Epithelial cell of proximal tubule (primary cell): ENCODE measurements at regions not wholly inside any gene's neighbourhood (a gene's known extent, or its start where the extent isn't known, plus 50 kb on each side); places are given as distances from the start of the nearest gene placed in this dataset.

ENCODE experiments used
- DNase-seq: peaks from one replicate; pipeline ENCODE4 v3.0.0-alpha.2; 2011; ENCODE audit warnings: low read depth
- H3K4me3 ChIP-seq: 2 replicates; pipeline ENCODE4 v1.5.1; 2011; ENCODE audit warnings: low read depth, mild to moderate bottlenecking, low read length
- CTCF ChIP-seq: conservative IDR thresholded peaks from 2 replicates; pipeline ENCODE4 v1.5.1; 2012; ENCODE audit warnings: low read depth, mild to moderate bottlenecking, low read length

- DNase-seq, result no peak
- TF ChIP-seq CTCF, result no peak
- H3K4me3 ChIP-seq, result no peak overlapping the region
These were observed 65.6 kb upstream of the MBNL1 start for GRCh38 chr3:152202976-152203626.

- H3K4me3 ChIP-seq, result no peak overlapping the region
- no peak for TF ChIP-seq CTCF
- DNase-seq, result no peak
These were observed 65.1 kb upstream of the MBNL1 start for GRCh38 chr3:152203652-152204051.

- no peak for DNase-seq
- no peak for TF ChIP-seq CTCF
- no peak overlapping the region for H3K4me3 ChIP-seq
These were observed 64.5 kb upstream of the MBNL1 start for GRCh38 chr3:152204218-152204617.

DNA sequence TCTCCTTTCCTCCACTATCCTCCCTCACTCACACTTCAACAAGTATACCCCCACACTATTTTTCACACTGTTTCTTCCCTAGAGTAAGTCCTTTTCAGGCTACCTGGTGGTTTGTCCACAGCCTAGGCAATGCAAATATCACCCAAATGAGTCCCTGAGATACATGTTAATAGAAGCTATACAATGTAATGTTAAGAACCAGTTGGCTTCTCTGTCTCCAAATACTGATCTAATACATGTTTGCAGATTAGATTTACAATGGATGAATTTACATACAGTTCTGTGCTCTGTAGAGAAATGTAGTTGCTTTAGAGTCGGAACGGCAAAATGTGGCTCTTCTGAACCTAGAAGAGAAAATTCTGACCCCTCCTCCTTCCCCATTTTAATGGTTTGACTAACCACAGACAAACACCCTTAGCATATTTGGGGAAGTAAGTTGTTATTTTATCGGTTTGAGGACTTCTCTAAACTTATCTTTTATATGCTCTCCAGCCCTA lies 63.6 kb upstream of the MBNL1 start:
- no peak for TF ChIP-seq CTCF

DNA sequence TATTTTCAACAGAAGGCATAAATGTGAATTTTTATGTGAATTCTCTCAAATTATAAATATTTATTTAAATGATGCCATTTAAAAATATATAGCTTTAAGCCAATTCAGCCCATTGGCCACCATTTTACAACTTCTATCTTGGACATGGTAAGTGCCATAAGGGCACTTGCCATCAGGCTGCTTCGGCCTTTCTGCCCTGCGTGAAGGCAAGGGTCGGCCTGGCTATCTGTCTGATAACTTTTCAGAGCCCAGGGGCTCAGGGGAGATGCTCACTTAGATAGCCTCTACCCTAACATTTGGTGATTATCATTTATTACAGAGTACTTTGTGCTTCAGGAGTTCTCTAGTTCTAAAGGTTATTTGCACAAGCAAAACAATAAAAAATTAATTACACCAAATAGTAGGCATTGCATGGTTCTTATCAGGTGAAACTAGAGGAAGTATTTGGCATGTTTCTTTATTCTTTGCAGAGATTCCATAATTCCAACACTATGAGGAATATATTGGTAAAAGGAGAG lies 62.4 kb upstream of the MBNL1 start:
- DNase-seq, result no peak
- no peak overlapping the region for H3K4me3 ChIP-seq
- no peak for TF ChIP-seq CTCF

More for the DNA sequence above, 63.6 kb upstream of the MBNL1 start:
- no peak overlapping the region for H3K4me3 ChIP-seq
- DNase-seq, result no peak

DNA sequence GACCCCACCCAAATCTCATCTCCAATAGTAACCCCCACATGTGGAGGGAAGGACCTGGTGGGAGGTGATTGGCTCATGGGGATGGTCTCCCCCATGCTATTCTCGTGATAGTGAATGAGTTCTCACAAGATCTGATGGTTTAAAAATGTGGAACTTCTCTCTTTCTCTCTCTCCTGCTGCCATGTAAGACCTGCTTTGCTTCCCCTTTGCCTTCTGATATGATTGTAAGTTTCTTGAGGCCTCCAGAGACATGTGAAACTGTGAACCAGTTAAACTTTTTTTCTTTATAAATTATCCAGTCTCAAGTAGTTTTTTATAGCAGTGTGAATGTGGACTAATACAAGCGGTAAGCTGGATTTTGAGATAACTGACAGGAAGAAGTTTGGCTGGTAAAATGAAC lies 60.3 kb upstream of the MBNL1 start:
- H3K4me3 ChIP-seq, result no peak overlapping the region
- DNase-seq, result no peak
- TF ChIP-seq CTCF, result no peak

- DNase-seq, result no peak
- H3K4me3 ChIP-seq, result no peak overlapping the region
- no peak for TF ChIP-seq CTCF
These were observed 59.7 kb upstream of the MBNL1 start for GRCh38 chr3:152209060-152209459.
